ENCODE measurements at regions not wholly inside any gene's neighbourhood (a gene's known extent, or its start where the extent isn't known, plus 50 kb on each side); places are given as distances from the start of the nearest gene placed in this dataset.

DNA sequence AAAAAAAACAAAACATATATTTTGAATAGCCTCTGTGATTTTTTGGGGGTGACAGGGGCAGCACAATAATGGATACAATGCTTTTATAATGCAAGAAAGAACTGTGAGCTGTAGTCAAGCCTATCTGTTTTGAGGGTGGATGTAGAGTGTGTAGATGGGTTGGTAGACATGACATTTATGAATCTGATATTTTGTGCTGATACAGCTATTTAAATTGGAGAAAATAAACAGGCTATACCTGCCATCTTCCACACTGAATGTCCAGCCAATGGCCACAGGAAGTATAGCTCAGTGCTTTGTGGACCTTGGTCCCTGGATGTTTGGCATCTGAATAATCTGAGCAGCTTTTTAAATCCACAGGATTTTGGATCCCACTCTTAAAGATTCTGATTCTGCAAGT, 175.0 kb downstream of the NEDD1 start:
- Mint-ChIP-seq H3K4me1 (ENCODE audit: unreplicated experiment) (no peaks in the 10 kb centered on the region), H3K4me3 (ENCODE audit: unreplicated experiment) (no peak overlapping the region), H3K9me3 (ENCODE audit: unreplicated experiment) (no peaks in the 10 kb centered on the region), H3K27me3 (ENCODE audit: unreplicated experiment) (no peaks in the 10 kb centered on the region), H3K36me3 (ENCODE audit: unreplicated experiment) (no peaks in the 10 kb centered on the region), H3K27ac (ENCODE audit: unreplicated experiment) (no peak overlapping the region)
- no peak for DNase-seq (ENCODE audit: extremely low spot score, unreplicated experiment)
- no peak for TF ChIP-seq CTCF (IDR thresholded peaks at IDR 0.05)

DNA sequence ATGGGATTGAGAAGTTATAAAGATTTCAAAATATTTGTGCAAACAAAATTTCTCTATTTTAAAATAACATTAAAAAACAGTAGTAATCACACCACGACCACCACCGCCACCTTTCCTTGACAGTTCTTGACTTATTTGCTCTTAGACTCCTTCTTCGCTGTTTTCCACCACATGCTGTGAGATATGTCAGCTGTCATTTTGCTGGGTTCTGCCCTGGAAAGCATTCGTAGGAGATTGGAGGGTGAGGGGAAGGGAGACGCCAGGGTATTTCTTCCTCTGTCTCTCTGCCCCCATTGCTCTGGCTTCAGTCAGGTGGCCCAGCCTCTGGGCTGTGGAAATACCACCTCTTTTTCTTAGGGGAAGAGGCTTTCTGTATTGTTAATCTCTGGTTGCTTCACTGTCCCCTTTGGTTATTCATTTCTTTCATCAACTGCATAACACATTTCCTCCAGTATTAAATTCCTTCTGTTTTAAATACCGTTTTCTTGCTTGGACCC, 186.2 kb downstream of the NEDD1 start:
- DNase-seq (ENCODE audit: extremely low spot score, unreplicated experiment): no peak
- peaks cover 5% of the 10 kb centered on the region for H3K27me3 Mint-ChIP-seq (ENCODE audit: unreplicated experiment)
- no peaks in the 10 kb centered on the region for H3K9me3 Mint-ChIP-seq (ENCODE audit: unreplicated experiment)
- no peak for TF ChIP-seq CTCF (IDR thresholded peaks at IDR 0.05)
- no peaks in the 10 kb centered on the region for H3K36me3 Mint-ChIP-seq (ENCODE audit: unreplicated experiment)
- no peak overlapping the region for H3K4me3 Mint-ChIP-seq (ENCODE audit: unreplicated experiment)
- H3K27ac Mint-ChIP-seq (ENCODE audit: unreplicated experiment): no peak overlapping the region
- no peaks in the 10 kb centered on the region for H3K4me1 Mint-ChIP-seq (ENCODE audit: unreplicated experiment)

DNA sequence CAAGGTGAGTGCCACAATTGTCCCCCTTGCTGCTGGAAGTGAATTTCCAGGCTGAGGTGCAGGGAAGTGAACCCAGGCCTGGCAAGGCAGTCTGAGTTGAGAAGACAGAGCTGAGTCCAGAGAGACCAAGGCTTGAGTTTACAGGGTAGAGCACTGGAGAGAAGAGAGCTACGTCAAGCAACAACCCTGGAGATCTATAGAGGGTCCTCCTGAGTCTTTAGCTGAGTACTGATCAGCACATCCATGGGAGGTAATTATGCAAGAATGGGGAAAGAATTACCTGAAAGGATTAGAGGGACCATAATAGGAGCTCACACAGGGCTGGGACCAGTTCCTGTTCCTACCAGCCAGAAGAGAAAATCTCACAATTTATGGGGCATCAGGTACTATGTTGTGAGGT, 190.7 kb downstream of the NEDD1 start:
- Mint-ChIP-seq H3K27me3 (ENCODE audit: unreplicated experiment) (peaks cover 5% of the 10 kb centered on the region), H3K27ac (ENCODE audit: unreplicated experiment) (no peak overlapping the region), H3K36me3 (ENCODE audit: unreplicated experiment) (no peaks in the 10 kb centered on the region), H3K4me1 (ENCODE audit: unreplicated experiment) (no peaks in the 10 kb centered on the region), H3K4me3 (ENCODE audit: unreplicated experiment) (no peak overlapping the region), H3K9me3 (ENCODE audit: unreplicated experiment) (peaks cover 10% of the 10 kb centered on the region)
- no peak for DNase-seq (ENCODE audit: extremely low spot score, unreplicated experiment)
- no peak for TF ChIP-seq CTCF (IDR thresholded peaks at IDR 0.05)

DNA sequence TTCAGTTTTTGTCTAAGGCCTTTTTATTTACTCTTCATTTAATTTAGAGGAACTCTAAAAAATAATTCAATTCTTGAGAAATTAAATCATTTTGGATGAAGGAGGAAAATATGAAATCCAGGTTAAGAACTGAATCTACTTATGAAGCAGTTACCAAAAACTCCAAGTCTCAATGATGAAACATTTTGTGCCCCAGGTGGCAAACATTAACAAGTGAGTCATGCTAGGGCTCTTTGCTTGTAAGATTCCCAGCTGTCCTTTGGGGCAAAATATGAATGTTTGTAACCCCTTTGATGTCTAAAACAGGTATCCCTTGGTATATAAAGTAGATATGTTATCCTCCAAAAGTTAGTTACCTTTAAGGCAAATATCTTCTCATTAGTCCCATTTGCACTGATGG, 202.4 kb downstream of the NEDD1 start:
- H3K27ac Mint-ChIP-seq (ENCODE audit: unreplicated experiment): no peak overlapping the region
- H3K4me1 Mint-ChIP-seq (ENCODE audit: unreplicated experiment): no peaks in the 10 kb centered on the region
- DNase-seq (ENCODE audit: extremely low spot score, unreplicated experiment): no peak
- no peak for TF ChIP-seq CTCF (IDR thresholded peaks at IDR 0.05)
- H3K27me3 Mint-ChIP-seq (ENCODE audit: unreplicated experiment): no peaks in the 10 kb centered on the region
- H3K36me3 Mint-ChIP-seq (ENCODE audit: unreplicated experiment): no peaks in the 10 kb centered on the region
- H3K4me3 Mint-ChIP-seq (ENCODE audit: unreplicated experiment): no peak overlapping the region
- H3K9me3 Mint-ChIP-seq (ENCODE audit: unreplicated experiment): peaks cover 8% of the 10 kb centered on the region

DNA sequence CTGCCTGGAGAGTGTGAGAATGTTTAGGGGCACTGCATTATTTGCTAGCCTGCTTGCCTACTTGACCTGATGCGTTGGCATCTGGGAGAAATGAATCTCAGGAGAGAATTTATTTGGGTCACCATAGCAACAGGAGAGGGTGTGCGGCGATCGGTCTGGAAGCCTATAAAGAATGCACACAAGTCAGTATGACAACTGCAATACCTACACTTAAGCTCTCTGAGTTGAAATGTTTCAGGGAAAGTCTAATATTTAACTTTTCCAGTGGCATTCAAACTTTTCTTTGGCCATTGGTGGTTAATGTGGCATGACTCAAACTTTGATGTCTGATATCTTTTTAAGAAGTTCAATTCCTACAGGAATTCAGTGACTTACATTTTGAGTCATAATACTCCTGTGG, 205.1 kb downstream of the NEDD1 start:
- no peak for DNase-seq (ENCODE audit: extremely low spot score, unreplicated experiment)
- Mint-ChIP-seq H3K27me3 (ENCODE audit: unreplicated experiment) (no peaks in the 10 kb centered on the region), H3K4me1 (ENCODE audit: unreplicated experiment) (no peaks in the 10 kb centered on the region), H3K9me3 (ENCODE audit: unreplicated experiment) (peaks cover 9% of the 10 kb centered on the region), H3K27ac (ENCODE audit: unreplicated experiment) (no peak overlapping the region), H3K4me3 (ENCODE audit: unreplicated experiment) (no peak overlapping the region), H3K36me3 (ENCODE audit: unreplicated experiment) (no peaks in the 10 kb centered on the region)
- TF ChIP-seq CTCF (IDR thresholded peaks at IDR 0.05): no peak
